ENCODE measurements at regions not wholly inside any gene's neighbourhood (a gene's known extent, or its start where the extent isn't known, plus 50 kb on each side); places are given as distances from the start of the nearest gene placed in this dataset.
"Not testable (repeated sequence)": the region's sequence is repeated elsewhere in the genome, so short reads cannot be mapped to it uniquely, and the experiment has no call there.

- no peak for DNase-seq (ENCODE audit: low spot score)
These were observed 391.6 kb downstream of the DMRTA1 start for GRCh38 chr9:22838266-22838665.

DNA sequence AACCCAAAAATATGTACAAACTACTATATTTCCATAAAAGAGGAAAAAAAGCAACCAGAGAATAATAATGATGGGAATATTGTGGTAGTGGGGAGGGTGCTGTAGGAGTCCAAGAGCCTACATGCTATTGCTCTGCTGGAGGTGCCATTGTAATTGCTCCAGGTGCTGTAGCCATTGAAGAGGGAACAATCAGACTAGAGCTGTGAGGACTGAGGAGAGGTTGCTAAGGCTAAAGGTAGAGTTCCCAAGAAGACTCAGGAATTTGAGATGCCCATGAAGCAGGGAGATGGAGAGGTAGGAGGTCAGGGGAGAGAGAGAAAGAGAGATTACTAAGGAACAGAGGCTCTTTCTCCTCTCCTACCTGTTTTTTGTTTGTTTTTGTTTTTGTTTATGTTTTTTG, 394.0 kb downstream of the DMRTA1 start:
- no peak for DNase-seq (ENCODE audit: low spot score)

- DNase-seq (ENCODE audit: low spot score) = not testable (repeated sequence)
These were observed 398.6 kb downstream of the DMRTA1 start for GRCh38 chr9:22845243-22845642.

- DNase-seq (ENCODE audit: low spot score) = no peak
These were observed 409.4 kb downstream of the DMRTA1 start for GRCh38 chr9:22855980-22856379.

DNA sequence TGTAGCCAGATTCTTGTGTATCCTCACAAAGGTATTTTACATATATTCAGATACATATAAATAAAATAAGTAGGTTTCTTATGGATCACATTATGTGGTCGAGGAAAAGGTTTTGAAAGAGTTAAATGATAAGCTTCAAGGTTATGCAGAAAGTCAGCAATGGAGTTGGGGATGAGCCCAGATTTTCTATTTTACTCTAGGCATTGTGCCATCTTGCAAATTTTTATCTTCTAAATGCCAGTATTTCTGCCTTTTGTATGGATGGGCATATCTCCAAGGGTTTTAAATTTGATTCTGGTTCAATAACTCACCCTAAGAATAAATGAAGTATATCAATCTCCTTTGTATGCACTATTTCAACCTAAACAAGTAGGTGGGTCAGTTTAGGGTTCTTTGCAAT, 410.7 kb downstream of the DMRTA1 start:
- DNase-seq (ENCODE audit: low spot score) = no peak

DNA sequence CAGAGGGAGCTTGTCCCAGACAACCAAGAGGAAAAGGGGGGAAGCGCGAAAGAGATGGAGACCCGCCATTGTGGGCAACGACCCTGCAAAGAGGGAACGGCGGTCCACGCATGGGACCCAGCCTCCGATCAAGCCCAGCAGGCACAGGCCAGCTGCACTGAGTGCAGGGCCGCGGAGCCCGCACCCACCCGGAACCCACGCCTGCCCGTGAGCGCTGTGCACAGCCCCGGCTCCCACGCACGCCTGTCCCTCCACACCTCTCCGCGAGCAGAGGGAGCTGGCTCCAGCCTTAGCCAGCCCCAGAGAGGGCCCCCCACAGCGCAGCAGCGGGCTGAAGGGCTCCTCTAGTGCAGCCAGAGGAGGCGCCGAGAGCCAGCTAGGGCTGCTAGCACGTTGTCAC, 416.5 kb downstream of the DMRTA1 start:
- no peak for DNase-seq (ENCODE audit: low spot score)

DNA sequence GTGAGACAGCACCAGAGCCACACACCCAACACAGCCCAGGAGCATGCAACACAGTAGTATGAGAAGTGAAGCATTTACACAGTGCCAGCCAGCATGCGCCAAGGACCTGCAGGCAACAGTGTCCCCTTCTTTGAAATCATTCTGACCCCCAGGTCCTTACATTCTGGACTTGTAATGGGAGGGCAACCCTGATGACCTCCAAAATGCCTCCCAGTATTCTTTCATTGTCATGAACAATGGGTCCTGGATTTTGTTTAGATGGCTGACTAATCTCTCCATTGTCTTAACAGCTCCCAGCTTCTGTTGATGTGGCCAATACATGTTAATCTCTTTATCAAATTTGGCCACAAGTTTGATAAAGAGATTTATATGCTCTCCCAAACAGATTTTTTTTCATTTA, 417.1 kb downstream of the DMRTA1 start:
- no peak for DNase-seq (ENCODE audit: low spot score)

- DNase-seq (ENCODE audit: low spot score) = no peak
These were observed 446.7 kb downstream of the DMRTA1 start for GRCh38 chr9:22893196-22893843.

GRCh38 chr9:22898591-22898990, 452.0 kb downstream of the DMRTA1 start:
- no peak for DNase-seq (ENCODE audit: low spot score)

DNA sequence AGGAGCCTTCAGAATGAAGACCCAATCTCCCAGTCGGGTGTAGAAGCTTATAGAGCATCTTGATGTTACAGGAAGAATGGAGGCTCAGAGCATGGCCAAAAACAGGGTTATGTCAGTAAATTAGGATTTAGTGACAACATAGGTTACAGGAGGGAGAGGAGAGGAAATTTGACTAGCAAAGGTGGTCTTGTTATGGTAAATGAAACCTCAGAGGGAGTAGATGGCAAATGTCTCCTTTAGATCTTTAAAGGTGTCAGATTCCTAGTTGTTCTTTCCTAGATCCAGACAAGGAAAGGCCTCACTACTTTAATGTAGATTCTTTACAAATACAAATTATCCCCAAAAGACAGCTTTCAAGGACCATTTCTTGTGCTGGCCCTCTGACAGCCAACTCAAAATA, 465.0 kb downstream of the DMRTA1 start:
- no peak for DNase-seq (ENCODE audit: low spot score)

DNA sequence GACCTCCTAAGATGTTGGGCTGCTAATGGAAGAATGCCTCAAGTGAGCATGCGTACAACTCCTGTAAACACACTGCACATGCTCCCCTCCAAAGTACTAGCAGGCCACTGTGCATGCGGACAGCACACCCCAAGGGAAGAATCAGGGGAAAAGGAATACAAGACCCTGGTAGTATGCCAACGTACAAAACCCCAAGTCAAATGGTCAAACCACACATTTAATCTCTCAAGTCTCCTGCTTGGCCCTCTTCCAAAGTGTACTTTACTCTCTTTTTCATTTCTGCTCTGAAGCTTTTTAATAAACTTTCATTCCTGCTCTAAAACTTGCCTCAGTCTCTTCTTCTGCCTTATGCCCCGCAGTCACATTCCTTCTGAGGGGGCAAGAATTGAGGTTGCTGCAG, 466.4 kb downstream of the DMRTA1 start:
- no peak for DNase-seq (ENCODE audit: low spot score)

DNA sequence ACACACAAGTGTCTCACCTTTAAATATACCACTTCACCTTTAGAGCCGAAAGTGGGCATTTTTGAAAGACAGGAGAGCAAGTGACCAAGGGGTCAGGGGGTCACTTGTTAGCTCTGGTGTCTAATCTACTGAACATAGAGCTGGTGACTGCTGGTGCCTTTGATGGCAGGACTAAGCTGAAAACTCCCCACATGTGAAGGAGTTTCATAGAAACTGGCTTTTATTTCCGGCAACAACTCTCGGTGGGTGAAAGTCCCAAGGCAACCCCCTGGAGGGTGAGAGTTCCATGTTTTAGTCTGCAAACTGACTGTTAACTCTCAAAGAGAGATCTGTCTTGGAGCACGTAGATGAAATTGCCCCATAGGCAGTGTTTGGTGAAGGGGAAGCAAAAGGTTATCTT, 466.9 kb downstream of the DMRTA1 start:
- DNase-seq (ENCODE audit: low spot score) = no peak

DNA sequence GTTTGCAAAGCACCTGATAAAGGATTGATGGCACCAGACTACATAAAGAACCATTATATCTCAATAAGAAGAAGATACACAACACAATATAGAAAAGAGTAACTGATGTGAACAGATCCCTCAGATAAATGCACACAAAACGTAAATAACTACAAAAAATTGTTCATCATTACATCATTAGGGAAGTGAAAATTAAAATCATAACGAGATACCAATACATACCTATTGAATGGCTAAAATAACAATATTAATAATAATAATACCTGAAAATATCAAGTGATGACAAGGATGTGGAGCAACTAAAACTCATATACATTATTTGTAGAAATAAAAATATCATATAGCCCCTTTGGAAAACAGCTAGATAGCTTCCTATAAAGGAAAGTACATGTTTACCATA, 469.5 kb downstream of the DMRTA1 start:
- no peak for DNase-seq (ENCODE audit: low spot score)

DNA sequence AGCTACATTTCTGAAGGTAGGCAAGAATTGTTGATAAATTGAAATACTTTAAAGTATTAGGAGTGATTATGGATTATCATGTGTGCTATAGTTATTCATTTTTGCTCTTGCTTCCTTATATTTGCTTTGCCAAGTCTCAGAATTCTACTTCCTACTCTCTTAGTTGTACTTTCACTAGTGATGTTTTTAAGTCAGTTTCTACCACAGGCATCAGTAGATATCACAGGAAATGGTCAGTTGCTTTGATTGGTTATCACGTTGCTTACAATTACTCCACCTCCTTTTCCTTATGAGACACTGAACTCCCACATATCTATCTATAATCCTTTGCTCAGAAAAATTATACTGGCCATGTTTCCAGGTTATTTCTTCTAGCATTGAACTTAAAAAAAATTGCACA, 472.8 kb downstream of the DMRTA1 start:
- no peak for DNase-seq (ENCODE audit: low spot score)

GRCh38 chr9:22921742-22922141, 475.1 kb downstream of the DMRTA1 start:
- DNase-seq (ENCODE audit: low spot score) = no peak

GRCh38 chr9:22922222-22922621, 475.6 kb downstream of the DMRTA1 start:
- no peak for DNase-seq (ENCODE audit: low spot score)

DNA sequence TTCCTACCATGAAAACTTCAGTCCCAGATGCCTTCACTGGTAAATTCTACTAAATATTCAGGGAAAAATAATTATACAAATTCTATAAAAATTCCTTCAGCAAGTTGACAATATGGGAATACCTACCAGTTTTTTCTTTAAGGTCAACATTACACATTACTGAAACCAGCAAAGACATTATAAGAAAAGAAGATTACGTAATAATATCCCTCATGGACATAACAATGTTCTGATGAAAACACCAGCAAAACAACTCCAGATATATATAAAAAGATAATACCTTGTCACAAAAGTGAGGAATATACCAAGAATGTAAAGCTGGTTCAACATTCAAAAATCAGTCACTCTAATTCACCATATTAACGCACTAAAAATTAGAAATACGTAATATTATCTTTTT, 507.9 kb downstream of the DMRTA1 start:
- no peak for DNase-seq (ENCODE audit: low spot score)

DNA sequence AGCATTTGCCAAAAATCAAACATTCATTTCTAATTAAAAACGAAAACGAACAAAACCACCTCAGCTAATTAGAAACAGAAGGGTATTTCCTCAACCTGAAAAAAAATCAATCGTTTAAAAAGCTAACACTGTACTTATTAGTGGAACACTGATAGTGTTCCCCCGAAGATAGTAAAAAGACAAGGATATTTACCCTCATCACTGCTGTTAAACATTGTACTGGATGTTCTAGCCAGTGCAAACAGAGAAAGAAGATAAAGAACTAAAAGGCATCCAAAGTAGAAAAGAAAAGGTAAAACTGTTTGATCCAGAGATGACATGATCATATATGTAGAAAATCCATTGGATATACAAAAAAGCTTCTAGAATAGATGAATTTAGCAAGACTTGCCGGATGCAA, 508.3 kb downstream of the DMRTA1 start:
- no peak for DNase-seq (ENCODE audit: low spot score)

GRCh38 chr9:22969350-22969979, 522.8 kb downstream of the DMRTA1 start:
- no peak for DNase-seq (ENCODE audit: low spot score)

DNA sequence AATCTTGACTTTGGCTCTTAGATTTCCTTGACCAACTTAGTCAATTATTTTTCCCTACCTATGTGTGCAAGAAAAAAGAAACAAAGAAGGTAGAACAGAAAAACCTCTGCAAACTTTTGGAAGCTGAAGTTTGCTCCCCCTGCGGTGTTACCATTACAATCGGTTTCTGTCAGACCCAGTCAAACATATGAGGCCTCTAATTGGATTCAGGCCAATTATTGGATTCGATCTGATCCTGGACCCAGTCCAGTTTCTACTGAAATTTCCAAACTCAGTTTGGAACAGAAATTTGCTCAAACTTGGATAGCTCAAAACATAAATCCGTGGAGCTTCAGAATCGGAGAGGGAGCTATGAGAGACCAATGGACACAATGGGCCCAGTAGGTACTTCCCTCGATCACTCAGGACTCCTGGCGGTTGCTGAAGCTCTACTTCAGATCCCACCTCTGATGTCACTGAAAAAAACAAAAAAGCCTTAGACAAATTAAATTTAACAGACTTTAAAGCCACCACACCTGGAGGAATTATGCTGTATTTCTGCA, 523.9 kb downstream of the DMRTA1 start:
- no peak for DNase-seq (ENCODE audit: low spot score)

DNA sequence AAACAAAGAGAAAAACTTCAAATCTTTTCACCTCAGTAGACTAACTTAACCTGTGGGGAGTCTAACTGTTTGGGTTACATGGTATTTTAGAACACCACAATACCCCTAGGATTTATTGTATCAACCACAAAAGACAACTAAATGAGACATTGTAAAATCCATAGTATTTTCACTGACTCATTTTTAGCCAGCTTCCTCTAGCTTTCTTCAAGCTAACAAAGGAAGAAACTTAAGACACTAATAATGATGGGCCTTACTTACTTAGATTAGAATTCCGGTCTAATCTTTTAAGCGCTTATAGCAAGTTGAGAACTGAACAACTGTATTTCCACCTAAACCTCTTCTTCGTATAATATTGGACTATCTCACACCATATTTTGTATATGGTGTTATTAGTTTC, 529.3 kb downstream of the DMRTA1 start:
- DNase-seq (ENCODE audit: low spot score) = peak; percentile 5

DNA sequence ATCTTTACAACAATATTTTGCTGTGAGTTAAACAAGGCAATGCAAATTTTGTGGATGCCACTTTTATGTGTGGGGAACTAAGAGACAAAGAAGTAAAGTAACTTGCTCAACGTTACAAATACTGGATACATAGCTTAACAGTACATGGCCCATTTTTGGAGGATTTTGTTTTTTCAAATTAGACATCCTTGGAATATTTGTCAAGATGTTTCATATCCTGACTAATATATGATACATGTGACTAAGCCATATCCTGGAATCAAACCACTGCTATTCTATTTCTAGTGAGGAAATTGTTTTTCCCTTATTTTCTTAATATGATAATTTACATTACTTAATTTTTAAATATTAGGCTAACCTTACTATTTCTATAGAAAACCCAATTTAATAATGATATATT, 529.8 kb downstream of the DMRTA1 start:
- DNase-seq (ENCODE audit: low spot score) = no peak

DNA sequence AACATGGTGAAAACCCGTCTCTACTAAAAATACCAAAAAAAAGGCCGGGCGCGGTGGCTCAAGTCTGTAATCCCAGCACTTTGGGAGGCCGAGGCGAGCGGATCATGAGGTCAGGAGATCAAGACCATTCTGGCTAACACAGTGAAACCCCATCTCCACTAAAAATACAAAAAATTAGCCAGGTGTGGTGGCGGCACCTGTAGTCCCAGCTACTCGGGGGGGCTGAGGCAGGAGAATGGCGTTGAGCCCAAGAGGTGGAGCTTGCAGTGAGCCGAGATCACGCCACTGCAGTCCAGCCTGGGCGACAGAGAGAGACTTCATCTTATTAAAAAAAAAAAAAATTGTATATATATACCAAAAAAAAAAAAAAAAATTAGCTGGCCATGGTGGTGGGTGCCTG, 533.8 kb downstream of the DMRTA1 start:
- DNase-seq (ENCODE audit: low spot score) = not testable (repeated sequence)

DNA sequence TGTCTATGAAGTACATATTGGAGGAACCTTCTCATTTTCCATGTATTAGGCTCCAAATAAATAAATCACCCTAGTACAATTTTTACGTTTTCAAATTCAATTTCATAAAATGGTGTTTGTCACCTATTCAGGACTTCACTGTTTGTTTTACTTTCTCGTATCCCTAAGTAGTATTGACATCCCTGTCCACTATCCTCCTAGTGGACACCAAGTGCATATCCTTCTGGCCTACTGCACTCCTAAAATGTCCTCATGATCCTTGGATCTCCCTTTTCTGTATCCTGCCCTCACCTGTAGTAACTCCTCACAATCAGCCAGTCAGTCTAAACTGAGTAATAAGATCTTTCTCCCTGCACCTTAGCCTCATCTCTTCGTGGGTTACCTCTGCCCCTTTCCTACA, 539.9 kb downstream of the DMRTA1 start:
- no peak for DNase-seq (ENCODE audit: low spot score)

Measured in A172 (cell line).